OCI-LY7 (cell line): ENCODE measurements at regions not wholly inside any gene's neighbourhood (a gene's known extent, or its start where the extent isn't known, plus 50 kb on each side); places are given as distances from the start of the nearest gene placed in this dataset.

Experiments
- EZH2phosphoT487 ChIP-seq: fragments of 200-600 bp; sonication (generic); IDR thresholded peaks from 2 replicates; pipeline ENCODE4 v1.6.1; 2018; ENCODE audit warnings: low read depth, borderline replicate concordance, mild to moderate bottlenecking, mixed run types, antibody characterized with exemption, low read length, moderate library complexity, mixed read lengths
- TF ChIP-seq, protein P1 (sequence below): fragments of 200-600 bp; sonication (generic); conservative IDR thresholded peaks from 2 replicates; pipeline ENCODE4 v1.5.1; 2014; ENCODE audit warnings: mild to moderate bottlenecking, antibody characterized with exemption, low read length, moderate library complexity, mixed read lengths

DNA sequence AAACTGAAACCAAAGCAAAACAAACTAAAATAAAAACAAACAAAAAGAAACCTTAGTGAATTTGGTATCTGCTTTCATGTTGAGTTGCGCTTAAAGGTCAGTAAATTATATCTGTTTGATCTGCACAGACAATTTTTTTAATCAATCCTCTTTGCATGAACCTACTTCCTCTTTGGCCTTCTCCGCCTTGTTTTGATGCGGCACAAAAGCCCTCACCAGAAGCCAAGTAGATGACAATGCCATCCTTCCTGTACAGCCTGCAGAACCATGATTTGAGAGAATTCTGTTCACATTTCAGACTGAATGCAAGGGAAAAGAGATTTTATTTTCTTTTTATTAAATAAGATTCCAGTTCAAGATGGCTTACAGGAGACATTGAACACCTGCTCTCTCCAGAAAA lies 473.6 kb upstream of the FTMT start:
- TF ChIP-seq, protein P1, sequence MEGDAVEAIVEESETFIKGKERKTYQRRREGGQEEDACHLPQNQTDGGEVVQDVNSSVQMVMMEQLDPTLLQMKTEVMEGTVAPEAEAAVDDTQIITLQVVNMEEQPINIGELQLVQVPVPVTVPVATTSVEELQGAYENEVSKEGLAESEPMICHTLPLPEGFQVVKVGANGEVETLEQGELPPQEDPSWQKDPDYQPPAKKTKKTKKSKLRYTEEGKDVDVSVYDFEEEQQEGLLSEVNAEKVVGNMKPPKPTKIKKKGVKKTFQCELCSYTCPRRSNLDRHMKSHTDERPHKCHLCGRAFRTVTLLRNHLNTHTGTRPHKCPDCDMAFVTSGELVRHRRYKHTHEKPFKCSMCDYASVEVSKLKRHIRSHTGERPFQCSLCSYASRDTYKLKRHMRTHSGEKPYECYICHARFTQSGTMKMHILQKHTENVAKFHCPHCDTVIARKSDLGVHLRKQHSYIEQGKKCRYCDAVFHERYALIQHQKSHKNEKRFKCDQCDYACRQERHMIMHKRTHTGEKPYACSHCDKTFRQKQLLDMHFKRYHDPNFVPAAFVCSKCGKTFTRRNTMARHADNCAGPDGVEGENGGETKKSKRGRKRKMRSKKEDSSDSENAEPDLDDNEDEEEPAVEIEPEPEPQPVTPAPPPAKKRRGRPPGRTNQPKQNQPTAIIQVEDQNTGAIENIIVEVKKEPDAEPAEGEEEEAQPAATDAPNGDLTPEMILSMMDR, result no peak
- no peak for TF ChIP-seq EZH2phosphoT487
